NCI-H1694 treated with DMSO at 0.1 percent for 48 hours (cell line): ENCODE measurements at regions not wholly inside any gene's neighbourhood (a gene's known extent, or its start where the extent isn't known, plus 50 kb on each side); places are given as distances from the start of the nearest gene placed in this dataset.
"Not testable (repeated sequence)": the region's sequence is repeated elsewhere in the genome, so short reads cannot be mapped to it uniquely, and the experiment has no call there.

Source experiments
- DNase-seq: peaks from one replicate; lab custom pipeline; 2025; lab: John Stamatoyannopoulos, UW

GRCh38 chr11:109480251-109480650, 58.3 kb downstream of the C11orf87 start:
- DNase-seq = no peak

- DNase-seq = no peak
These were observed 64.1 kb downstream of the C11orf87 start for GRCh38 chr11:109486129-109486528.

GRCh38 chr11:109490953-109491635, 69.1 kb downstream of the C11orf87 start:
- no peak for DNase-seq

GRCh38 chr11:109506115-109506514, 84.1 kb downstream of the C11orf87 start:
- DNase-seq = no peak

- no peak for DNase-seq
These were observed 85.3 kb downstream of the C11orf87 start for GRCh38 chr11:109507331-109507730.

GRCh38 chr11:109507836-109508561, 86.0 kb downstream of the C11orf87 start:
- DNase-seq = no peak

- DNase-seq = no peak
These were observed 87.0 kb downstream of the C11orf87 start for GRCh38 chr11:109508943-109509342.

GRCh38 chr11:109510316-109510715, 88.3 kb downstream of the C11orf87 start:
- DNase-seq = no peak

GRCh38 chr11:109511598-109511997, 89.6 kb downstream of the C11orf87 start:
- no peak for DNase-seq

- DNase-seq = no peak
These were observed 90.3 kb downstream of the C11orf87 start for GRCh38 chr11:109512249-109512648.

GRCh38 chr11:109512680-109513079, 90.7 kb downstream of the C11orf87 start:
- no peak for DNase-seq

- no peak for DNase-seq
These were observed 92.5 kb downstream of the C11orf87 start for GRCh38 chr11:109514313-109515018.

- DNase-seq = no peak
These were observed 97.3 kb downstream of the C11orf87 start for GRCh38 chr11:109519253-109519652.

- DNase-seq = no peak
These were observed 99.6 kb downstream of the C11orf87 start for GRCh38 chr11:109521571-109522086.

GRCh38 chr11:109522116-109522755, 100.2 kb downstream of the C11orf87 start:
- DNase-seq = no peak

- DNase-seq = not testable (repeated sequence)
These were observed 103.6 kb downstream of the C11orf87 start for GRCh38 chr11:109525636-109526035.

- no peak for DNase-seq
These were observed 104.1 kb downstream of the C11orf87 start for GRCh38 chr11:109526061-109526460.

GRCh38 chr11:109526931-109527330, 104.9 kb downstream of the C11orf87 start:
- no peak for DNase-seq

GRCh38 chr11:109527496-109527895, 105.5 kb downstream of the C11orf87 start:
- no peak for DNase-seq

- no peak for DNase-seq
These were observed 125.5 kb downstream of the C11orf87 start for GRCh38 chr11:109547356-109548027.

GRCh38 chr11:109552376-109552775, 130.4 kb downstream of the C11orf87 start:
- DNase-seq = no peak

GRCh38 chr11:109553284-109553683, 131.3 kb downstream of the C11orf87 start:
- no peak for DNase-seq
